ENCODE measurements at regions not wholly inside any gene's neighbourhood (a gene's known extent, or its start where the extent isn't known, plus 50 kb on each side); places are given as distances from the start of the nearest gene placed in this dataset.

- no peaks in the 10 kb centered on the region for H3K36me3 Mint-ChIP-seq
- H3K4me1 Mint-ChIP-seq = no peaks in the 10 kb centered on the region
- no peaks in the 10 kb centered on the region for H3K9me3 Mint-ChIP-seq
- peak overlapping the region in 1 of 4 donors; percentile 28 for H3K4me3 Mint-ChIP-seq
- H3K27me3 Mint-ChIP-seq = peaks cover 2% of the 10 kb centered on the region
- H3K27ac Mint-ChIP-seq = no peak overlapping the region
These were observed 147.9 kb upstream of the CBLN2 start for GRCh38 chr18:72692086-72692485.

GRCh38 chr18:72687736-72688135 lies 143.6 kb upstream of the CBLN2 start:
- no peaks in the 10 kb centered on the region for H3K9me3 Mint-ChIP-seq
- H3K36me3 Mint-ChIP-seq = no peaks in the 10 kb centered on the region
- H3K27me3 Mint-ChIP-seq = peaks cover 1% of the 10 kb centered on the region

GRCh38 chr18:72675394-72675793 lies 131.3 kb upstream of the CBLN2 start:
- no peaks in the 10 kb centered on the region for H3K4me1 Mint-ChIP-seq
- H3K27ac Mint-ChIP-seq = no peak overlapping the region
- H3K4me3 Mint-ChIP-seq = no peak overlapping the region
- no peaks in the 10 kb centered on the region for H3K9me3 Mint-ChIP-seq
- H3K36me3 Mint-ChIP-seq = no peaks in the 10 kb centered on the region
- peaks cover 1% of the 10 kb centered on the region for H3K27me3 Mint-ChIP-seq

More at GRCh38 chr18:72687736-72688135, 143.6 kb upstream of the CBLN2 start:
- Mint-ChIP-seq H3K27ac (no peak overlapping the region), H3K4me1 (no peaks in the 10 kb centered on the region), H3K4me3 (no peak overlapping the region)

- peak overlapping the region in 1 of 4 donors; percentile 43 for H3K4me3 Mint-ChIP-seq
- H3K4me1 Mint-ChIP-seq = no peaks in the 10 kb centered on the region
- H3K36me3 Mint-ChIP-seq = no peaks in the 10 kb centered on the region
- no peak overlapping the region for H3K27ac Mint-ChIP-seq
- no peaks in the 10 kb centered on the region for H3K9me3 Mint-ChIP-seq
- H3K27me3 Mint-ChIP-seq = peaks cover 2% of the 10 kb centered on the region
These were observed 130.6 kb upstream of the CBLN2 start for GRCh38 chr18:72674710-72675109.

GRCh38 chr18:72673242-72673641 lies 129.1 kb upstream of the CBLN2 start:
- Mint-ChIP-seq H3K27ac (no peak overlapping the region), H3K4me1 (no peaks in the 10 kb centered on the region), H3K9me3 (no peaks in the 10 kb centered on the region), H3K4me3 (no peak overlapping the region), H3K36me3 (no peaks in the 10 kb centered on the region), H3K27me3 (peaks cover 2% of the 10 kb centered on the region)

- no peaks in the 10 kb centered on the region for H3K4me1 Mint-ChIP-seq
- no peaks in the 10 kb centered on the region for H3K36me3 Mint-ChIP-seq
- no peak overlapping the region for H3K4me3 Mint-ChIP-seq
- peaks cover 2% of the 10 kb centered on the region for H3K27me3 Mint-ChIP-seq
- no peaks in the 10 kb centered on the region for H3K9me3 Mint-ChIP-seq
- H3K27ac Mint-ChIP-seq = no peak overlapping the region
These were observed 128.4 kb upstream of the CBLN2 start for GRCh38 chr18:72672364-72673184.

GRCh38 chr18:72667932-72668331 lies 123.8 kb upstream of the CBLN2 start:
- Mint-ChIP-seq H3K27me3 (peaks cover 2% of the 10 kb centered on the region), H3K4me1 (peaks cover 0 to 2% (median 0%) of the 10 kb centered on the region in 3 donors), H3K27ac (no peak overlapping the region), H3K4me3 (no peak overlapping the region), H3K36me3 (no peaks in the 10 kb centered on the region), H3K9me3 (peaks cover 0 to 3% (median 3%) of the 10 kb centered on the region in 3 donors)

GRCh38 chr18:72652990-72653593 lies 109.0 kb upstream of the CBLN2 start:
- H3K4me1 Mint-ChIP-seq = no peaks in the 10 kb centered on the region
- no peak overlapping the region for H3K27ac Mint-ChIP-seq
- no peaks in the 10 kb centered on the region for H3K36me3 Mint-ChIP-seq
- no peak overlapping the region for H3K4me3 Mint-ChIP-seq
- H3K9me3 Mint-ChIP-seq = peaks cover 0 to 6% (median 5%) of the 10 kb centered on the region in 3 donors
- no peaks in the 10 kb centered on the region for H3K27me3 Mint-ChIP-seq

GRCh38 chr18:72651033-72651432 lies 106.9 kb upstream of the CBLN2 start:
- Mint-ChIP-seq H3K36me3 (no peaks in the 10 kb centered on the region), H3K9me3 (peaks cover 0 to 5% (median 3%) of the 10 kb centered on the region in 3 donors), H3K4me3 (no peak overlapping the region), H3K27me3 (no peaks in the 10 kb centered on the region), H3K4me1 (no peaks in the 10 kb centered on the region), H3K27ac (no peak overlapping the region)

- peaks cover 0 to 1% (median 1%) of the 10 kb centered on the region in 3 donors for H3K9me3 Mint-ChIP-seq
- no peak overlapping the region for H3K27ac Mint-ChIP-seq
- H3K4me3 Mint-ChIP-seq = no peak overlapping the region
- no peaks in the 10 kb centered on the region for H3K27me3 Mint-ChIP-seq
- H3K36me3 Mint-ChIP-seq = peaks cover 1% of the 10 kb centered on the region
- H3K4me1 Mint-ChIP-seq = peaks cover 0 to 1% (median 0%) of the 10 kb centered on the region in 3 donors
These were observed 104.4 kb upstream of the CBLN2 start for GRCh38 chr18:72648481-72648960.

- Mint-ChIP-seq H3K27me3 (no peaks in the 10 kb centered on the region), H3K4me3 (no peak overlapping the region), H3K9me3 (peaks cover 0 to 1% (median 1%) of the 10 kb centered on the region in 3 donors), H3K4me1 (peaks cover 0 to 1% (median 0%) of the 10 kb centered on the region in 3 donors), H3K36me3 (peaks cover 1% of the 10 kb centered on the region), H3K27ac (no peak overlapping the region)
These were observed 103.9 kb upstream of the CBLN2 start for GRCh38 chr18:72648079-72648478.

GRCh38 chr18:72640557-72640956 lies 96.4 kb upstream of the CBLN2 start:
- Mint-ChIP-seq H3K9me3 (peaks cover 0 to 1% (median 0%) of the 10 kb centered on the region in 3 donors), H3K4me3 (peak overlapping the region in 1 of 4 donors; percentile 55), H3K36me3 (peaks cover 1% of the 10 kb centered on the region), H3K27me3 (no peaks in the 10 kb centered on the region), H3K4me1 (peaks cover 0 to 3% (median 1%) of the 10 kb centered on the region in 3 donors), H3K27ac (no peak overlapping the region)

GRCh38 chr18:72638376-72638775 lies 94.2 kb upstream of the CBLN2 start:
- no peaks in the 10 kb centered on the region for H3K27me3 Mint-ChIP-seq
- H3K27ac Mint-ChIP-seq = no peak overlapping the region
- no peaks in the 10 kb centered on the region for H3K9me3 Mint-ChIP-seq
- no peaks in the 10 kb centered on the region for H3K36me3 Mint-ChIP-seq
- H3K4me3 Mint-ChIP-seq = no peak overlapping the region
- peaks cover 0 to 3% (median 0%) of the 10 kb centered on the region in 3 donors for H3K4me1 Mint-ChIP-seq

- Mint-ChIP-seq H3K9me3 (no peaks in the 10 kb centered on the region), H3K27ac (no peak overlapping the region), H3K4me1 (peaks cover 0 to 3% (median 0%) of the 10 kb centered on the region in 3 donors), H3K4me3 (no peak overlapping the region), H3K27me3 (no peaks in the 10 kb centered on the region), H3K36me3 (no peaks in the 10 kb centered on the region)
These were observed 93.6 kb upstream of the CBLN2 start for GRCh38 chr18:72637721-72638120.

GRCh38 chr18:72637299-72637698 lies 93.2 kb upstream of the CBLN2 start:
- Mint-ChIP-seq H3K27ac (no peak overlapping the region), H3K4me1 (peaks cover 0 to 3% (median 0%) of the 10 kb centered on the region in 3 donors), H3K27me3 (no peaks in the 10 kb centered on the region), H3K36me3 (no peaks in the 10 kb centered on the region), H3K4me3 (no peak overlapping the region), H3K9me3 (no peaks in the 10 kb centered on the region)
